GM21723 (cell line): ENCODE measurements at regions not wholly inside any gene's neighbourhood (a gene's known extent, or its start where the extent isn't known, plus 50 kb on each side); places are given as distances from the start of the nearest gene placed in this dataset.

Experiments
- ATAC-seq: cut with Tn5 transposase; IDR thresholded peaks from one replicate; pipeline ENCODE4 v1.9.1; 2021; ENCODE audit warnings: mild to moderate bottlenecking, moderate library complexity; ENCODE audit not compliant: unreplicated experiment

GRCh38 chr13:75231235-75231634, 250.7 kb downstream of the TBC1D4 start:
- ATAC-seq, result no peak

- ATAC-seq, result no peak
Observed at GRCh38 chr13:75226733-75227435, 255.1 kb downstream of the TBC1D4 start.

GRCh38 chr13:75226092-75226491, 255.9 kb downstream of the TBC1D4 start:
- ATAC-seq, result no peak

GRCh38 chr13:75225288-75226032, 256.5 kb downstream of the TBC1D4 start:
- ATAC-seq, result no peak

- no peak for ATAC-seq
Observed at GRCh38 chr13:75224053-75224742, 257.8 kb downstream of the TBC1D4 start.

GRCh38 chr13:75222031-75222430, 259.9 kb downstream of the TBC1D4 start:
- ATAC-seq, result no peak

GRCh38 chr13:75220861-75221260, 261.1 kb downstream of the TBC1D4 start:
- ATAC-seq, result no peak

GRCh38 chr13:75220238-75220542, 261.8 kb downstream of the TBC1D4 start:
- no peak for ATAC-seq

GRCh38 chr13:75219479-75220237, 262.3 kb downstream of the TBC1D4 start:
- ATAC-seq, result peak; percentile 97

- no peak for ATAC-seq
Observed at GRCh38 chr13:75217949-75218348, 264.0 kb downstream of the TBC1D4 start.

- no peak for ATAC-seq
Observed at GRCh38 chr13:75216038-75216437, 265.9 kb downstream of the TBC1D4 start.

GRCh38 chr13:75214846-75215245, 267.1 kb downstream of the TBC1D4 start:
- no peak for ATAC-seq

GRCh38 chr13:75202981-75203380, 279.0 kb downstream of the TBC1D4 start:
- ATAC-seq, result no peak

- ATAC-seq, result no peak
Observed at GRCh38 chr13:75197803-75198202, 284.2 kb downstream of the TBC1D4 start.

GRCh38 chr13:75196147-75196837, 285.7 kb downstream of the TBC1D4 start:
- ATAC-seq, result no peak

GRCh38 chr13:75195495-75196146, 286.3 kb downstream of the TBC1D4 start:
- ATAC-seq, result no peak

- no peak for ATAC-seq
Observed at GRCh38 chr13:75194717-75195462, 287.1 kb downstream of the TBC1D4 start.

- ATAC-seq, result no peak
Observed at GRCh38 chr13:75186379-75186778, 295.6 kb downstream of the TBC1D4 start.

GRCh38 chr13:75181906-75182305, 300.1 kb downstream of the TBC1D4 start:
- no peak for ATAC-seq
